ENCODE measurements at regions not wholly inside any gene's neighbourhood (a gene's known extent, or its start where the extent isn't known, plus 50 kb on each side); places are given as distances from the start of the nearest gene placed in this dataset.

DNA sequence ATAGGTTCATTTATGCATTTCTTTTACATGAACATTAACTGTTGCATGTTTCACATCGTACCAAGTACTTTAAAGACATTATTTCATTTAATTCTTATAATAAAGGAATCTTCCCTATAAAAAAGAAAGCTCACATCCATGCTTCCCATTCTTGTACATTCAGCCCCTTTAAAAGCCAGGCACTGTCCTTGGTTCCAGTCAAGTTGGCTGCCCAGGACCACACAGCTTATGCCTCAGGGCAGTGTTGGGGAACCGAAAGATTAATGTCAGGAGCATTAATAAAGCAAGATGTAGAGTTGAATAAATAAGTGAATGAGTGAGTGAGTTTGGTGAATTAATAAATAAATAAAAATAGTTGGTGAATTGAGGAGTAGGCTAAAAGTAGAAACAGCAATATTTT lies 409.4 kb upstream of the DAB1 start:
- H3K4me3 ChIP-seq (replicated peaks; ENCODE audit: low read depth, low read length), result no peak overlapping the region
- TF ChIP-seq, protein P1, sequence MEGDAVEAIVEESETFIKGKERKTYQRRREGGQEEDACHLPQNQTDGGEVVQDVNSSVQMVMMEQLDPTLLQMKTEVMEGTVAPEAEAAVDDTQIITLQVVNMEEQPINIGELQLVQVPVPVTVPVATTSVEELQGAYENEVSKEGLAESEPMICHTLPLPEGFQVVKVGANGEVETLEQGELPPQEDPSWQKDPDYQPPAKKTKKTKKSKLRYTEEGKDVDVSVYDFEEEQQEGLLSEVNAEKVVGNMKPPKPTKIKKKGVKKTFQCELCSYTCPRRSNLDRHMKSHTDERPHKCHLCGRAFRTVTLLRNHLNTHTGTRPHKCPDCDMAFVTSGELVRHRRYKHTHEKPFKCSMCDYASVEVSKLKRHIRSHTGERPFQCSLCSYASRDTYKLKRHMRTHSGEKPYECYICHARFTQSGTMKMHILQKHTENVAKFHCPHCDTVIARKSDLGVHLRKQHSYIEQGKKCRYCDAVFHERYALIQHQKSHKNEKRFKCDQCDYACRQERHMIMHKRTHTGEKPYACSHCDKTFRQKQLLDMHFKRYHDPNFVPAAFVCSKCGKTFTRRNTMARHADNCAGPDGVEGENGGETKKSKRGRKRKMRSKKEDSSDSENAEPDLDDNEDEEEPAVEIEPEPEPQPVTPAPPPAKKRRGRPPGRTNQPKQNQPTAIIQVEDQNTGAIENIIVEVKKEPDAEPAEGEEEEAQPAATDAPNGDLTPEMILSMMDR (IDR thresholded peaks at IDR 0.05; ENCODE audit: low read depth, low read length, missing control alignments), result no peak
- DNase-seq (ENCODE audit: extremely low read depth, low read depth), result no peak

DNA sequence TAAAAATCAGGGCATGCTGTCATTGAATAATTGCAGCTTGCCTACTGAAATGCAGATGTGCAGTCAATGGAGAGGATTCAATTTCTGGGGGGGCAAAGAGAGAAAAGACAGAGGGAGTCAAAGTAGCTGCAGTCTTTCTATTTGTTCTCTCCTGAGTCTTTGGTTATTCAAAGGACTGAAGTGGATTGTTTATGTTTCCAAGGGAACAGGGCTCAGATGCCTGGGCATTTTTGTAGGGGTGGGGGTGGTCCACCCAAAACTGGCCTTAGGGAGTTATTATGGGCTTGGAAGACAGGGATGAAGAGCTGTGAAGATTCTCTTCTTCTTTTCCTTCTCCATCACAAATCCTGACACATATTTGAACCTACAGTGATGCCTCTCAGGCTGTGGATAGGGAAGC lies 408.8 kb upstream of the DAB1 start:
- no peak for DNase-seq (ENCODE audit: extremely low read depth, low read depth)
- H3K4me3 ChIP-seq (replicated peaks; ENCODE audit: low read depth, low read length), result no peak overlapping the region
- TF ChIP-seq, protein P1 (IDR thresholded peaks at IDR 0.05; ENCODE audit: low read depth, low read length, missing control alignments), result no peak

DNA sequence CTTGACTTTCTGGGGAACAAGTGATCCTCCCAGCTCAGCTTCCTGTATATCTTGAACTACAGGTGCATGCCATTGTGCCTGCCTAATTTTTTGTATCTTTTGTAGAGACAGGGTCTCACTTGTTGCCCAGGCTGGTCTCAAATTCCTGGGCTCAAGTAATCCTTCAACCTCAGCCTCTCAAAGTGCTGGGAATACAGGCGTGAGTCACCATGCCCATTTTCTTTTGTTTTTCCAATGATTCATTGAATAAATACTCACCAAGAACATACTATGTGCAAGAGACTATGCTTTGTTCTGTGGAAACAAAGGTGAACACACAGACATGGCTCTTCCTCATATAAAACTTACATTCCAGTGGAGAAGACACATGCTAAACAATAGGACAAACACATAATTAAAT lies 407.8 kb upstream of the DAB1 start:
- no peak overlapping the region for H3K4me3 ChIP-seq (replicated peaks; ENCODE audit: low read depth, low read length)
- TF ChIP-seq, protein P1 (IDR thresholded peaks at IDR 0.05; ENCODE audit: low read depth, low read length, missing control alignments), result no peak
- DNase-seq (ENCODE audit: extremely low read depth, low read depth), result no peak

DNA sequence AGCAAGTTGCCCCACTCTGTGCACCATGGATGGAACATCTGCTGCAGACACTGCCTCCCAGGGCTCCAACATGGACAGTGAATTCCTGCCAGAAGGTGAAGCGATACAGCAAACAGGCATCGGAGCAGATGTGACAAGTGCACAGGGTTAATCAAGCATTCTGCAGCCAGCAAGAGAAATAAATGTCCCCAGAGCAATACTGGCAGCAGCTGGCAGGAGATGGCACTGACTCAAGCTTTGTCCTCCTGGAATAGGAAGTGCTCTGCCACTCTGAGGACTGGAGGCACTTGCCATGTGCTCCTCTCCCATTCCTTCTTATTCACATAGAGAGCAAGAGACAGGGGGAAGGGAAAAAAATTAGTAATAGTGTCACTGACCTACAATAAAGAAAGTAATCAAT lies 402.7 kb upstream of the DAB1 start:
- TF ChIP-seq, protein P1 (IDR thresholded peaks at IDR 0.05; ENCODE audit: low read depth, low read length, missing control alignments), result no peak
- no peak for DNase-seq (ENCODE audit: extremely low read depth, low read depth)
- no peak overlapping the region for H3K4me3 ChIP-seq (replicated peaks; ENCODE audit: low read depth, low read length)

DNA sequence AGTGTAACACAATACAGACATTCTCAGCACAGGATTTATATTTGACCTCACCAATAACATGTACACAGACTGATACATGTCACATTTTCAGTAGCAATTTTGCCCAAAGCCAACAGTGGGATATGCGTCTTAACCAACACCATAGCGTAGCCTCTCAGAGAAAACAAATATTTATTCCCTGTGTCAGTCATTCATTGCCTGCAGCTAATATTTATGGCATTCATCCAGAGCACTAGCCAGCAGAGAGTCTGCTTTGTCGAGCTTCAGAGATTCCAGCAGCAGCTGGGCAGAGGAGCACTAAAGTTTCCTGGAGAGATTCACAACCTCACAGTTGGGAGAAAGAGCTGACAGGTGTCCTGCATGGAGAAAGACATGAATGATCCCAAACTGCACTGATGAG lies 400.7 kb upstream of the DAB1 start:
- TF ChIP-seq, protein P1 (IDR thresholded peaks at IDR 0.05; ENCODE audit: low read depth, low read length, missing control alignments), result no peak
- no peak overlapping the region for H3K4me3 ChIP-seq (replicated peaks; ENCODE audit: low read depth, low read length)
- DNase-seq (ENCODE audit: extremely low read depth, low read depth), result no peak

DNA sequence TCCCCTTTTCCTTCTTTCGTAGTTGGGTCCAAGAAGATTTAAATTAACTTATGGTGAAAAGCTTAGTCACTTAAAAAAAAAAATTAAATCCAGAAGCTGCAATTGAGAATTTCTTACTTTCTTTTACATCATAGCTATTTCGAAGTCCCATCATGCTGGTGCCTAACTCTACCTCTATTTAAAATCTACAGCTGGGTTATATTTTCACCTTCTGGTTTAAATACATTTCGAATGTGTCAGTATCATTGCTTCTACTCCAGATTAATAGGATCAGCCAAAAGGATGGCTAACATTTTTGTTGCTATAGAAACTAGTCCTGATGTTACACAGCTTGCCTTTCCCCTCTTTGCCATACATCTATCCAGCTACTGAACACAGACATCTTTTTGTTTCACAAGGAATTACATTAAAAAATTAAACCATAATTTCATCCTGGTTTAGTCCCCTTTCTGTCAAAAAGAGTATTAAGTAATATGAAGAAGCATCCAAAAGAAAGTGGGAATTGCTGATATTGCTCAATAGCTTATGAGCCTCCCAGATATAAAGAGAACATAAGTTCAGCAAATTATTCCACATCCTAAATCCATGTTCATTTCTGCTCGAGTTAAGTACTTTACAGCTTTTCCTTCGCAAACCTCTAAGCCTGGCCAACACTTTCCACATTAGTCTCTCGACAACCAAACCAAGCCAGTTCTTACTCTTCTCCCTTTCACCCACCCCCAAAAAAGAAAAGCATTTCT lies 396.7 kb upstream of the DAB1 start:
- DNase-seq (ENCODE audit: extremely low read depth, low read depth), result no peak
- TF ChIP-seq, protein P1 (IDR thresholded peaks at IDR 0.05; ENCODE audit: low read depth, low read length, missing control alignments), result no peak
- H3K4me3 ChIP-seq (replicated peaks; ENCODE audit: low read depth, low read length), result no peak overlapping the region

DNA sequence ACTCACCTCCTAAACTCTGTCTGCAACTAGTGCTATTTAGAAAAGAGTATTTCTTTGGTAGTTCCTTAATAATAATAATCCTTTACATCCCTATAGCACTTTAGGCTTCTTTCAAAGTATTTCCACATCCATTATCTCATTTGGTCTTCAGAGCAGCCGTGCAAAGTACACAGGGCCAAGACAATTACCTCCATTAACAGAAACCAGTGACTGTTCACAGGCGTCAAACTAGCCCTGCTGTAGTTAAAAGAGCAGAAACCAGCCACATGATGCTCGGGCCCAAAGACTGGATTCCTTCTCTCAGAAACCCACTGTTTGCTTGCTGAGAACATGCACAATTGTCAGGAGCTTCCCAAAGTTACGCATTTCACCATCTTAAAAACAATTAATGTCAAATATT lies 396.0 kb upstream of the DAB1 start:
- H3K4me3 ChIP-seq (replicated peaks; ENCODE audit: low read depth, low read length), result no peak overlapping the region
- DNase-seq (ENCODE audit: extremely low read depth, low read depth), result no peak
- TF ChIP-seq, protein P1 (IDR thresholded peaks at IDR 0.05; ENCODE audit: low read depth, low read length, missing control alignments), result no peak

Data from HFF-Myc (cell line).